ENCODE measurements at regions not wholly inside any gene's neighbourhood (a gene's known extent, or its start where the extent isn't known, plus 50 kb on each side); places are given as distances from the start of the nearest gene placed in this dataset.
A peak's percentile ranks its signal among the peaks of the same experiment; 100 is the strongest.

DNA sequence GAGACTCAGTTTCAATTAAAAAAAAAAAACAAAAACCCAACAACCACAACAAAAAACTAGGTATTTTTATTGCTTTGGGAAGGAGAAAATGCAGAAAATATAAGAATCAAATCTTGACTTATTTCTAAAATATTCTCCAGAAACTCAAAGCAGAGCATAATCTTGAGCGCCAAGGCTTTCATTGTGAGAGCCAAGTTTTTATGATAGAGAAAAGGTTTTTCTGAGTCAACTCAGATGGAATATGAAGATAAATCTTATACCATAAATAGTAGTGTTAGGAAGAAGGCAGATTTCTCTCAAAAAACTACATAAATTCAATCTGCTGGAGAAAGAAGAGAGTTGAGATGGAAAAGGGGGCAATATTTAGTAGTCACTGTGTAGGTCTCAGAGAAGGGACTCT, 121.2 kb upstream of the OSR1 start:
- ChIA-PET POLR2A (no interaction called here), CTCF (no interaction called here)
- intact Hi-C loops (cut with micrococcal nuclease), result no loop called here
- H3K9me3 Mint-ChIP-seq (ENCODE audit: unreplicated experiment), result no peaks in the 10 kb centered on the region
- H3K27me3 Mint-ChIP-seq (ENCODE audit: insufficient read depth, unreplicated experiment), result no peaks in the 10 kb centered on the region
- no peak overlapping the region for H3K4me3 Mint-ChIP-seq (ENCODE audit: unreplicated experiment)
- H3K36me3 Mint-ChIP-seq (ENCODE audit: insufficient read depth, unreplicated experiment), result no peaks in the 10 kb centered on the region
- TF ChIP-seq, protein P1, sequence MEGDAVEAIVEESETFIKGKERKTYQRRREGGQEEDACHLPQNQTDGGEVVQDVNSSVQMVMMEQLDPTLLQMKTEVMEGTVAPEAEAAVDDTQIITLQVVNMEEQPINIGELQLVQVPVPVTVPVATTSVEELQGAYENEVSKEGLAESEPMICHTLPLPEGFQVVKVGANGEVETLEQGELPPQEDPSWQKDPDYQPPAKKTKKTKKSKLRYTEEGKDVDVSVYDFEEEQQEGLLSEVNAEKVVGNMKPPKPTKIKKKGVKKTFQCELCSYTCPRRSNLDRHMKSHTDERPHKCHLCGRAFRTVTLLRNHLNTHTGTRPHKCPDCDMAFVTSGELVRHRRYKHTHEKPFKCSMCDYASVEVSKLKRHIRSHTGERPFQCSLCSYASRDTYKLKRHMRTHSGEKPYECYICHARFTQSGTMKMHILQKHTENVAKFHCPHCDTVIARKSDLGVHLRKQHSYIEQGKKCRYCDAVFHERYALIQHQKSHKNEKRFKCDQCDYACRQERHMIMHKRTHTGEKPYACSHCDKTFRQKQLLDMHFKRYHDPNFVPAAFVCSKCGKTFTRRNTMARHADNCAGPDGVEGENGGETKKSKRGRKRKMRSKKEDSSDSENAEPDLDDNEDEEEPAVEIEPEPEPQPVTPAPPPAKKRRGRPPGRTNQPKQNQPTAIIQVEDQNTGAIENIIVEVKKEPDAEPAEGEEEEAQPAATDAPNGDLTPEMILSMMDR (IDR thresholded peaks at IDR 0.05; ENCODE audit: unreplicated experiment), result no peak
- no TSS peak for BruUV-seq (replicated peaks)
- H3K4me1 Mint-ChIP-seq (ENCODE audit: insufficient read depth, unreplicated experiment), result no peaks in the 10 kb centered on the region
- no peak for DNase-seq (ENCODE audit: unreplicated experiment)
- no peak overlapping the region for H3K27ac Mint-ChIP-seq (ENCODE audit: low read depth, unreplicated experiment)

DNA sequence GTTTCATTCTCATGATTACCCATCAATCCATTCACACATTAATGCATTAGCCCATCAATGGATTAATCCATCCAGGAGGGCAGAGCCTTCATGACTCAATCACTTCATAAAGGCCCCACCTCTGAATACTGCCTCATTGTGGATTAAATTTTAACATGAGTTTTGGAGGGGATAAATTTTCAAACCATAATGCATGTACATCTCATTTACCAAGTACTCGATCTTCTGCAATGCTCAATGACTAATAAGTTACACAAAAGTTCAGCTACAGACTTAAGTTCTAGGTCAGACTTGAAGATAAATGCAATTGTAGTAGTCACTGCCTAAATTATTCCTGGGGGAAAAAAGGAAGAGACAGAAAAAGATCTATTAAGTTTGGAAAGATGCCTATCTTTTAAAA, 120.0 kb upstream of the OSR1 start:
- POLR2A ChIA-PET, result interaction anchor here (1.0 kb wide), 1 partner anchor 10 kb away, joined by 4 read pairs; no protein-coding TSS in a partner anchor
- TF ChIP-seq, protein P1 (IDR thresholded peaks at IDR 0.05; ENCODE audit: unreplicated experiment), result no peak
- Mint-ChIP-seq H3K9me3 (ENCODE audit: unreplicated experiment) (no peaks in the 10 kb centered on the region), H3K4me1 (ENCODE audit: insufficient read depth, unreplicated experiment) (peaks cover 7% of the 10 kb centered on the region), H3K36me3 (ENCODE audit: insufficient read depth, unreplicated experiment) (no peaks in the 10 kb centered on the region), H3K27ac (ENCODE audit: low read depth, unreplicated experiment) (no peak overlapping the region), H3K27me3 (ENCODE audit: insufficient read depth, unreplicated experiment) (no peaks in the 10 kb centered on the region), H3K4me3 (ENCODE audit: unreplicated experiment) (no peak overlapping the region)
- intact Hi-C loops (cut with micrococcal nuclease), result no loop called here
- CTCF ChIA-PET, result interaction anchor here (0.8 kb wide), 1 partner anchor 17 kb away, joined by 3 read pairs; no protein-coding TSS in a partner anchor
- DNase-seq (ENCODE audit: unreplicated experiment), result no peak
- no TSS peak for BruUV-seq (replicated peaks)

DNA sequence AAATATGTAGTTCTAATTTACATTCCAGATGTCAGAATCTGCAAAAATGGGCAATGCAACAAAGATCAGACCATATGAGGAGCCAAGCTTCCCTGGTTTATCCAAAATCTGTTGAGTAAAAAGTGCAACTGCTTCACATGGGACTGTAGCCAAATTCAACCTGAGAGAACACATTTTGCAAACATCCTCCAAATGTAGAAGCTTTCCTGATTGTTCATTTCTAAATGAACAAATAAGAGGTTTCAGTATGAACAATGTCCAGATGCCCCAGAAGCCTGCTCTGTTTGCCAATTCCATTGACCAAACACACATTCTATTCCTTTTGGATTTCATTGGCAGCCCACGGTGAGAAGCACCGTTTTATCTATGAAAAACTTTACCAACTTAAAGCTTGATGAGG, 117.9 kb upstream of the OSR1 start:
- Mint-ChIP-seq H3K36me3 (ENCODE audit: insufficient read depth, unreplicated experiment) (no peaks in the 10 kb centered on the region), H3K4me3 (ENCODE audit: unreplicated experiment) (no peak overlapping the region), H3K4me1 (ENCODE audit: insufficient read depth, unreplicated experiment) (peaks cover 7% of the 10 kb centered on the region), H3K27me3 (ENCODE audit: insufficient read depth, unreplicated experiment) (no peaks in the 10 kb centered on the region), H3K27ac (ENCODE audit: low read depth, unreplicated experiment) (no peak overlapping the region), H3K9me3 (ENCODE audit: unreplicated experiment) (no peaks in the 10 kb centered on the region)
- no TSS peak for BruUV-seq (replicated peaks)
- ChIA-PET CTCF (interaction anchor here (1.1 kb wide), 1 partner anchor 9 kb away, joined by 3 read pairs; no protein-coding TSS in a partner anchor), POLR2A (interaction anchor here (0.6 to 1.4 kb wide), 3 partner anchors 12 to 966 kb away, joined by 3 read pairs; no protein-coding TSS in a partner anchor)
- intact Hi-C loops (cut with micrococcal nuclease), result no loop called here
- DNase-seq (ENCODE audit: unreplicated experiment), result no peak
- TF ChIP-seq, protein P1 (IDR thresholded peaks at IDR 0.05; ENCODE audit: unreplicated experiment), result no peak

DNA sequence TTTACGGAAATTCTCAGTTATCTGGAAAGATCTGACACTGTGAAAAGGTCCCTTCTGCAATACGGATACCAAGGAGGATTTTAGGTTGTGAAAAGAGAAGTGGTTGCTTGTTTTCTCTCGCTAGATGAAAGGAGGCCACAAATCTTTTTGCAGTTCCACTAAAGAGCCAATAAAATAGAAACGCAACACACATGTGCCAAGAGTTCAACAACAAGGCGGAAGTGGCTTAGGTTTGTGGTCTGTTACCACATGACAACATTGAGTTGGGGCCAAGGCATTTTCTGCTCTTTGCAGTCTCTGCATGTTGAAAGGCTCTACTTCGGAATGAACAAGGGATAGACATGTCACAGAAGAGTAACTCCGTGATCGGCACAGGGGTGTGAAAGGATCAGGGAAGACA, 115.7 kb upstream of the OSR1 start:
- POLR2A ChIA-PET, result no interaction called here
- no TSS peak for BruUV-seq (replicated peaks)
- intact Hi-C loops (cut with micrococcal nuclease), result no loop called here

More for the DNA sequence above, 115.7 kb upstream of the OSR1 start:
- Mint-ChIP-seq H3K27ac (ENCODE audit: low read depth, unreplicated experiment) (peak overlapping the region; percentile 49), H3K4me3 (ENCODE audit: unreplicated experiment) (no peak overlapping the region), H3K4me1 (ENCODE audit: insufficient read depth, unreplicated experiment) (peaks cover 7% of the 10 kb centered on the region), H3K36me3 (ENCODE audit: insufficient read depth, unreplicated experiment) (no peaks in the 10 kb centered on the region), H3K27me3 (ENCODE audit: insufficient read depth, unreplicated experiment) (no peaks in the 10 kb centered on the region), H3K9me3 (ENCODE audit: unreplicated experiment) (no peaks in the 10 kb centered on the region)
- TF ChIP-seq, protein P1 (IDR thresholded peaks at IDR 0.05; ENCODE audit: unreplicated experiment), result no peak
- peak; percentile 17 for DNase-seq (ENCODE audit: unreplicated experiment)
- CTCF ChIA-PET, result no interaction called here
